ENCODE measurements at regions not wholly inside any gene's neighbourhood (a gene's known extent, or its start where the extent isn't known, plus 50 kb on each side); places are given as distances from the start of the nearest gene placed in this dataset.

DNA sequence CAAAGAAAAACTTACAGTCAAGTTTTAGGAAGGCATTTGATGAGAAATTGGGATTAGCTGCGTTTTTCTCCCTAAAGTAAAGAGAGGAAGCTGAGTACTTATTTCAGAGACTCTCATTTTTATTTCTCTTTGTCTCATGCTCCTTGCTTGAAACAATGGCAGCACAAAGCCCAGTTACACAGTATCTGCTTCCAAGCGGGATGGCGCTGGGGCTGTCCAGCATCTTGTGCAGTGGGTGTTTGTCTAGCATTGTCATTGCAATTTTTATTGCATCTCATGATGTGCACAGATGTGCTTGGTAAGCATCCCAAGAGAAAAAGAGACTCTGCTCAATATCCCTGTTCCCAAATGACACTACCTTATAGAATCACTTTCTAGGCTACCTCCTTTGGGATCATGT is 102.8 kb upstream of the ZNF521 start:
- no peak for DNase-seq (ENCODE audit: low read depth in 1 of 2, low spot score in 1 of 2)

DNA sequence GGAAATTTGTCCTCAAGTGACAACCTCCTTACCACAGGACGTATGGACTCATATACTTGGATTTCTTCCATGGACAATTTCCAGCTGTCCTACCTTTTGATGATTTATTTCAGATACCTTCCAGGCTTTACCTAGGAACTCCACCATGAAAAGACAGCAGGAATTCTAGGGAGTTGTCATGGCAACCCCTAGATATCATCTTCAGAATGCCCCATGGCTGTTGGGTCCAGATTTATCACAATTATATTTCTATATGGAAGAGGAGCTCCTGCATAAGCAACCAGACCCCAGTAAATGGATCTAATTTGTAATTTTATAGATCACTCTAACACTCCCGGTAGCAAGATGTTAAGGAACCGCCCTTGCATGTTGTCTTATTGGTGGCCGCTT is 102.3 kb upstream of the ZNF521 start:
- no peak for DNase-seq (ENCODE audit: low read depth in 1 of 2, low spot score in 1 of 2)

DNA sequence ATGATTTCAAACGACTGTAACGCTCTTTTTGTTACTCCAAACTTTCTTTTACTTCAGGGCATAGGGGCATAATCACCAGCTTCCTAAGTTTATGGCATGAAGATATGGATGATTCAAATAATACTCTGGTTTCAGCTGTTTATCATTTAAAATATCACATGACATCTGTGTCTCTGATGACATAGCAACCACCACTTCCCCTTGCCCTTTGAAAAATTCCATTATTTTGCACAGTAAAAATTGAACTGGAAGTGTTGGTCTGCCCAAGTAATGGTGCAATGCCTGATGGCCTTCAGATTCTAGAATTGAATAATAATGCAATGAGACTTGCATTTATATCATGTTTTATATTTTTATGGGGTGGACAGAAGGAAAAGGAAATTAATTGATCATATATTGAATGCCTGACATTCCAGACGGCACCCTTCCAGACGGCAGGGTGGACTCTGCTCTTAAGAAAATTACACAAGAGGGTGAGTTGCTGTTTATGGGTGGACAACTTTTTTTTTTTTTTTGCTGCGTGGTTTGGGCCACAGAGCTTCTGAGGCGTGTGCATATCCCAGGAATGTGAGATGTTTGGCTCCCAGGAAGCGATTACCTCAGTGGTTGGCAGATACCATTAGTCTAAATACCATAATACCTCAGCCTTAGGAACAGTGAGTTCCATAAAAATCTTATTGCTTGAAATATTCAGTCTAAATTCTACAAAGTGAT is 101.7 kb upstream of the ZNF521 start:
- DNase-seq (ENCODE audit: low read depth in 1 of 2, low spot score in 1 of 2) = no peak

DNA sequence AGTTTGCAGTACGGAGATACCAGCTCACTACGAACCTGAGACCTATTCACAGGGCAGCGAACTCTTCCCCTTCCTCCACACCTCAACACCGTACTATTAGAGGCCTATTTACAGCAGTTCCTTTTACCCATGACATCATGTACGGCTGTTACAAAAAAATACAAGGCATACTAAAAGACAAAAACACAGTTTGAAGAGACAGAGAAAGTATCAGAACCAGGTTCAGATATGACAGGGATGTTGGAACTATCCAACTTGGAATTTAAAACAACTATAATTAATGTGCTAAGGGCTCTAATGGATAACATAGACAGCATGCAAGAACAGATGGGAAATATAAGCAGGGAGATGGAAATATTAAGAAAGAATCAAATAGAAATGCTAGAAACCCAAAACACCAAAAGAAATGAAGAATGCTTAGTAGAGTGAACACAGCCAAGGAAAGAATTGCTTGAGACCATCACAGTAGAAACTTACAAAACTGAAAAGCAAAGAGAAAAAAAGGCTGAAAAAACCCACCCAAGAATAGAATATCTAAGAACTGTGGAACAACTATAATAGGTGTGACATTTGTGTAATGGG is 99.2 kb upstream of the ZNF521 start:
- no peak for DNase-seq (ENCODE audit: low read depth in 1 of 2, low spot score in 1 of 2)

DNA sequence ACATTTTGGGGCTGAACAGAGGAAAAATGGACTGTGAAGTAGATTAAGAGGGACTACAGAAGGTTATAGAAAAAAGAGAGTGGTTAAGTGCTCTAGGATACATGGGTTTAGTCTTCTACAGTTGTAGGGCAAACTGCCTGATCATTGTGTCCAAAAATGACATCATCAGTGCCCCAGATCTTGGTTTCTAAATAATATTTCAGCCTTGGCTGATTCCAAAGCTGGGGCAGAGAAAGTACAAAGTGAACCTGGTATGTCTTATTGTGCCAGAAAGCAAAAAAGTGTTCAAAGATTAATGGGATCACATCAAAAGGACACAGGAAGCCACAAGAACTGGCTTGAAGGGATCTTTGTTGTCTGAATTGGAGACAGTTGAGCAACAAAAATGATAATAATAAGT is 97.1 kb upstream of the ZNF521 start:
- no peak for DNase-seq (ENCODE audit: low read depth in 1 of 2, low spot score in 1 of 2)

DNA sequence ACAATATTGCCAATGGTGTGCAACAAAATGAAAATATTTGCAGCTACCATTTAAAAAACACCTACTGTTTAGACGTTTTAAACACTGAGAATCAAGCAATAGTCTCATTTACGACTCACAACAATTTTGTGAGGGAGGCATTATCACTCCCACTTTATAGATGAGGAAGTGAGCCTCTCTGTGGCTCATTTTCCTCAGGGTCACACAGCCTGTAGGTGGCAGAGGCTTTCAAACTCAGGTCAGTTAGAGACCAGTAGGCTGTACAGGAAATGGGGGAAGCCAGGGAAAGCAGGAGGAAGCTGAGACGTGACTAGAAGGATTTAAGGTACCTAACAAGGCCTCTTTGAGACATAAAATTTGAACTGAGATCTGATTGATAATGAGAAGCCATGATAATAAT is 95.0 kb upstream of the ZNF521 start:
- no peak for DNase-seq (ENCODE audit: low read depth in 1 of 2, low spot score in 1 of 2)

DNA sequence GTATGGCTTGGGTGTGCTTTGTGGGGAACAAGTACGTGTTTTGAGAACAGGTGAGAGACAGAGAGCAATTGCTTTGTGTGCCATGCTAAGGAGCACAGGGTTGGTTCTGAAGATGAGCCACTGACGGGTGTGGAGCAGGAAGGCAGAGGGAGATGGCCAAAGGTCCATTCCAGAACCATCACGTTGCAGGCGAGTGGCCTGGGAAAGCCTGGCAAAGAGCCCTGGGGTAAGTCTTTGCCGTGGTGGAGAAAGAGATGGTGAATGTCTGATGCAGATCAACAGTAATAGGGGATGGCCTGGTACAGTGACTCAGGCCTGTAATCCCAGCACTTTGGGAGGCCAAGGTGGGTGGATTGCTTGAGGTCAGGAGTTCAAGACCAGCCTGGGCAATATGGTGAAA is 93.5 kb upstream of the ZNF521 start:
- no peak for DNase-seq (ENCODE audit: low read depth in 1 of 2, low spot score in 1 of 2)

DNA sequence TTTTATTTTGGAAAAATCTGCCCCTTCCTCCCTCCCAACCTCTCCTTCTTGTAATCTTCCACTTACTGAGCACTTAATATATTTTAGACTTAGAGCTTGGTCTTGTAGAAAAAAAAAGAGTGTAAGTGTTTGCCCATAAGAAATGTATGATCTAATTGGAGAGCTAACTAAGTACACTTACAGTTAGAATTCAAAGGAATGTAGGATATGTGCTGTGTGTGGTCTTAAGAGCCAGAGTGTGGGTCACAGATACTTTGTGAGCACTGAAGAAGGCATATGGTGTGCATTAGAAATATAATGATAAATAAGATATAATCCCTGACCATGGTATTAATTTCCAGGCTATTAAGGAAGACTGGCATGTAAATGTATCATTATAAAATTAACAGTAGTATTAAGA is 91.8 kb upstream of the ZNF521 start:
- DNase-seq (ENCODE audit: low read depth in 1 of 2, low spot score in 1 of 2) = no peak

DNA sequence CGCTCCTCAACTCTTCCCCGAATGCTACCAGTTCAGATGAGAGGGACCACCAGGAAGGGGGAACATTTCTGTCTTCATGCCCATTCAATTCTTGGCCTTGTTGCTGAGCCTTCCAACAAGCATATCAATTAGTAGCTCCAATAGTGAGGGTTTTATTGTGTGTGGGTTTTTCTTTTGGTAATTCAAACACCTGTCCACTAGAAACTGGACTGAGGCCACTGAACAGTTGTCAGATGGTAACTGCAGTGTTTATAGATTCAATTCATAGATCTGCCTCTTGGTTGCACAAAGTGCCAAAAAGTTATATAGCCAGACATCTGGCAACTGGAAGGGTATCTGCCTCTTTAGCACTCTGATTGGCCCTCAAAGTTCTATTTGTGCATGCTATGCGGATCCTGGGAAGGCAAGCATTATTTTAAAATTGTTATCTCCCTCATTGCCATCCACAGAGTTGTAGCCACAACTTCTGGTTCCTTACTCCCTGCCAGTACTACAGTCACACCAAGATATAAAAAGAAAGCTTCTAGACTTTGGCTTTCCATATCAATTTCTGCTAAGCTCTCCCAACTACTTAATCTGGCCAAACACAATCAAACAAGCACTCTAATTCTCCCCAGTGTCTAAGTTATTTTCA is 83.3 kb upstream of the ZNF521 start:
- no peak for DNase-seq (ENCODE audit: low read depth in 1 of 2, low spot score in 1 of 2)

DNA sequence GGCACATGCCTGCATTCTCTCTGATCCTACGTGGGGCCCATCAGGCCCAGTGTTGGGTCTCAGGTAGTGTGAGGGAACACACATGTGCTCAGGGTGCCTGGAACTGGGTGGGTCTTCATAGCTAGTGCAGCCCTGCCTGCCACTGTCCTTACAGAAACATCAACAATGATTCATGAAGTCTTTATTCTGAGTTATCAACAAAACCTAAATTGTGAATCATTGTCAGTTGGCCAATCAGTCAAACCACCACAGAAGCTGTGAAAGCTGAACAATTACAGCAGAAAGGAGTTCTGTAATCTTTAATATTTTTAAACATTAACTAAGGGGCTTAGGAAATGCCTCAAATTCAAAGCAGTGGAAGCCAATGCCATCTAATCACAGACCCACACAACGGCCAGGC is 82.8 kb upstream of the ZNF521 start:
- DNase-seq (ENCODE audit: low read depth in 1 of 2, low spot score in 1 of 2) = no peak

DNA sequence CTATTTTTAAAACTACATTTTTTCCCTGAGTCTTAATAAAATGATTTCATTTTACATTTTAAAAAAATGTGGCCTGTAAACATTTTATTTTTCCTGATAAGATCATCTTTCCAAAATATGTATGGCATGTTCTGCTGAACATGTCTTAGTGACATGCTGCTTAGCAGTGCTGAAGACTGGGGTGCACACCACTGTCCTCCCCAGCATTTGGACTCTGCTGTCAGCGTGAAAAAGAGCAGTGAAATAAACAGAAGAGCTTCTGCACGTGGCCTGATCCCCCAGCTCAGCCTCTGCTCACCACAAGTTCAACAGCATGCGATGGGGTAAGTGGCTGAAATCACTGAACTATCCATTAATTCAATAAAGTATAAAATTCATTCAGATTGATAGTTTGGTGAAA is 81.6 kb upstream of the ZNF521 start:
- DNase-seq (ENCODE audit: low read depth in 1 of 2, low spot score in 1 of 2) = no peak

DNA sequence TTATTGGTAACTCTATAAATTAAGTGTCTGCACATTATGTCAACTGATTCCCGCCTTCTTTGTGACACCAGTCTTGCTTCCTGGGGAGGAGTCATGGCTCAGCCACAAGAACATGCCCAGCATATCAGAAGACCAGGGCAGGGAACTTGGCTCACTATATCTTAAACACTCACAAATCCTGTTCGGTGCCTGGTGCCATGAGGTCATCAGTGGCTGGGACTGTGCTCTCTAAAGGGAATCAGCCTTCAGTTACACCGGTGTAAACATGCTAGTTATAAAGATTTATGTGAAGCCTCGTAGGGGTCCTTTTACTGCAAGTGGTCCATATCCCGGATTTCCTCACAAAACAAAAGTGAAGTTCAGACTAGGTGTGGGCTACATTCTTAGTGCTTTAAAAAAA is 73.1 kb upstream of the ZNF521 start:
- no peak for DNase-seq (ENCODE audit: low read depth in 1 of 2, low spot score in 1 of 2)

DNA sequence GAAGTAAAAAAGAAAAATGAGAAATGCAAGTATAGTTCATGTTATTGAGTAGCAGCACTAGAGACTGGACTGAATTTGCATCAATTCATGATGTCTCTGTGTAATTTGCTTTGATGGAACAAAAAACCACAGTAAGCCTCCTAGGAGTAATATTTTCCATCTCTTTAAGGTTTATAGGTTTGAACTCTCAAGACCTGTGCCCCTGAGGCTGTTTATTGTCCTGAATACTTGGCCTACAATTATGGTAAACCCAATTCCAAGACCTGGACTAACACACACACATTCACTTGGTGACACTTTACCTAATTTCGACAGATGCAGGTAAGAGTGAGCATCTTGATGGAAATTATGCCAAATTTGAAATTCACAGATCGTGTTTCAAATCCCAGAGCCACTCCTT is 71.8 kb upstream of the ZNF521 start:
- DNase-seq (ENCODE audit: low read depth in 1 of 2, low spot score in 1 of 2) = no peak

DNA sequence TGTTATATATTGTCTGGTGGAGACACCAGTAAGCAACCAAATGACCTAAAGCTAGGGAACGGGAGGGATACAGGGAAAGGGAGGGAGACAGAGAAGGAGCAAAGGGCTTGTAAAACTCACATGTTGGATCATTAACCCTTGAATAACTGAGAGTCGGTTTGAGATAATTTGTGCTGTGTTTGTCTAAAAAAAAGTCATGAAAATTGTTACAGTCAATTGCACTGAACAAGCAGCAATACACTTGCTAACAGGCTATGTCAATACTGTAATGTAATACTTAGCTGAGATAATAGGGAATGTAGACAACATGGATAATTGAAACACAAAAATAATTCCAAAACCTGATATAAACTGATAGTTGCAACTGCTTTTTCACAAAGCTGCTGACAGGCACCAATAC is 71.3 kb upstream of the ZNF521 start:
- DNase-seq (ENCODE audit: low read depth in 1 of 2, low spot score in 1 of 2) = no peak

DNA sequence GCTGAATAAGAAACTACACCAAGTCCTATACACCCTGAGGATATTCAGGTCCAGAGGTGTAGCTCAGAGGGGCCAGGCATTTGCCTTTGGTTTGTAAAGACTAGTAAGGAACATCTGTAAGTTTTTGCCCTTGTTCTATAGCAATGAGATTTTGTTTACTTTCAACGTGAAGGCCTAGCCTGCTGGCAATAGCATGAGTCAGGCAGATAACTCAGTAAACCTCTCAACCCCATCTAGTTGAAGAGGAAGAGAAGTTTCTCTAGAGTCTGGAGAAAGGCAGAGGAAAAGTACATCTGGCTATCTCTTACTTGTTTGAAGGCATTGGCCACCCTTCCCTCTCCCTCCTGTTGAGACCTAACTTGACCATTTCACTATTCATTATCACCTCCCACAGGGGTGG is 70.3 kb upstream of the ZNF521 start:
- DNase-seq (ENCODE audit: low read depth in 1 of 2, low spot score in 1 of 2) = no peak

DNA sequence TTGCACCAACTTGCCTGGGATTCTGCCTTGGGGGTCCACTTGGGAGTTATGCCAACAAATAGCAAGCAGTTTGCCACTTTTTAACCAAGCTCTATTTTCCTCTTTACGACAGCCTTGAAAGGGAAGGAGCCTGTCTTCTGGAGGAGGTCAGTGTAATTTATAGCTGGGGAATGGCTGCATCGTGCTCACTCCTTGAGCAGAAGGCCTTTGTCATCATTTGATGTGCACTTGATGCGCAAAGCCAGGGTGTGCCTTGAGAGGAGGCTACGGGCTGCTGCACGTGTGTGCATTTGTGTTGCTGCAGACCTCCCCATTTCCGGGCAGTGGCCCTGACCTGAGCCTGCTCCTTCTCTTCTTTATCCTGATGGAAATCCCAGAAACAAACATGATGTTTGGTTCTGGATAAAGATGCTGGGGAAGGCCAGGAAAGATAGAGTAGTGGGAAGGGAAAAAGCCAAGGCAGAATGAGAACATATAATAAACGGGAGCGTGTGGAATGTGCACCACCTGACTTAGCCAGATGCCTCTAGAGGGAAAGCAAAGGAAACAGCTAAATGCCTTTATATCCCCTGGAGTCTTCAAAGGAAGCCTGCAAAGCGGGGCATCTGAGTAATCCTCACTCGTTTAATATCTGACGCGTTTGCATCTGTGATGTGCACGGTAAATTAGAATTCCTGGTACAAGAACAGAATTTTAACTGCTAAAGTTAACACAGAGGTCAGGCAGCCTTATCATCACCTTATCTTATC is 68.3 kb upstream of the ZNF521 start:
- DNase-seq (ENCODE audit: low read depth in 1 of 2, low spot score in 1 of 2) = no peak

DNA sequence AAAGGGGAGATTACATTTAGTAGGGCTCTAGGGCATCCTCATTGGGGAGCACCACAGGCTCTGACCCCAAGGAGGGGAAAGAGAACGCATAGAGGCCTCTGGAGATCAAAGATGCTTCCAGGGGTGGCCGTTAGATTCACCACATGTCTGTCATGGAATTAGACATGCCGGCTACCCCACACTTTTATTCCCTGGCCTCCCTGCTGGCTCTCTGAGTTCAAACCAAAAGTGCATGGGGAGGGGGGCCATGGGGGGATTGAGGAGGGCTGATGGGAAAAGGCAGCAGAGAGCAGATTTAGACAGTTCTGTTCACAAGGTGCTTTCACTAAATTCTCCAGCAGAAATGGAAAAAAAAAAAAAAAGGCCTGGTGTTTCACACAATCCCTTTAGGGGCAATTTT is 64.4 kb upstream of the ZNF521 start:
- DNase-seq (ENCODE audit: low read depth in 1 of 2, low spot score in 1 of 2) = no peak

DNA sequence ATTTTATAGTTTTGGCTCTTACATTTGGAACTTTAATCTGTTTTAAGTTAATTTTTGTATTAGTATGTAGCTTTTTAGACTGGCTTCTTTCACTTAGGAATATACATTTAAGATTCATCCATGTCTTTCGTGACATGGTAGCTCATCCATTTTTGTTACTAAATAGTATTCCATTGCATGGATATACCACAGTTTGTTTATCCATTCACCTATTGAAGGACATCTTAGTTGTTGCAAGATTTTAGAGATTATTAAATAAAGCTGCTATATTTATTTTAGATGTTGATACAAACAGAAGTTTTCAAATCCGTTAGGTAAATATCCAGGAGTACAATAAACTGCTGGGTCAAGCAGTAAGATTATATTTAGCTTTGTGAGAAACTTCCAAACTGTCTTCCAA is 58.0 kb upstream of the ZNF521 start:
- no peak for DNase-seq (ENCODE audit: low read depth in 1 of 2, low spot score in 1 of 2)

DNA sequence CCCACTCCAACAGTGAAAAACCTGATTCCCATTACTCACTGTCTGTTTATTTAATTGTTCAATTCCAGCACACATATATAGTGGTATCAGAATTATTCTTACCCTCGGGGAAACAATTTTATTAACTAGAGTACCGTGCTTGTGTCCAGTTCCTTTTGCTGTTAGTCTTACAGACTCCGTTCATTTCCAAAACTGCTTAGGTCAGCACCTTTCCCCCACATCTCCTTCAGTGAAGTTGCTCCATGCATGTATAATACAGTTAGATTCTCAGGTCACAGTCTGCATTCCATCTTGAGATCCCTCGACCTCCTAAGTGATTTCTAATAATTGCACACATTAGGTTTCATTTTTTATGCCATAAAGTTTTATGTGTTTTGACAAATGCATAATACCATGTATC is 56.3 kb upstream of the ZNF521 start:
- DNase-seq (ENCODE audit: low read depth in 1 of 2, low spot score in 1 of 2) = no peak

All from activated T-helper 1 cell treated with anti-CD3 and anti-CD28 coated beads, Interleukin-2, amount 50 U/mL, for 16 hours (primary cell).